Cerebellar nuclear complex (tissue), 1 donor: ENCODE measurements at regions not wholly inside any gene's neighbourhood (a gene's known extent, or its start where the extent isn't known, plus 50 kb on each side); places are given as distances from the start of the nearest gene placed in this dataset.

Experiments used
- DNase-seq, 2 experiments: peaks; one replicate each; lab custom pipeline; 2025; lab: John Stamatoyannopoulos, UW

GRCh38 chr5:138665261-138665660, 88.0 kb upstream of the CTNNA1 start:
- DNase-seq = no peak

DNA sequence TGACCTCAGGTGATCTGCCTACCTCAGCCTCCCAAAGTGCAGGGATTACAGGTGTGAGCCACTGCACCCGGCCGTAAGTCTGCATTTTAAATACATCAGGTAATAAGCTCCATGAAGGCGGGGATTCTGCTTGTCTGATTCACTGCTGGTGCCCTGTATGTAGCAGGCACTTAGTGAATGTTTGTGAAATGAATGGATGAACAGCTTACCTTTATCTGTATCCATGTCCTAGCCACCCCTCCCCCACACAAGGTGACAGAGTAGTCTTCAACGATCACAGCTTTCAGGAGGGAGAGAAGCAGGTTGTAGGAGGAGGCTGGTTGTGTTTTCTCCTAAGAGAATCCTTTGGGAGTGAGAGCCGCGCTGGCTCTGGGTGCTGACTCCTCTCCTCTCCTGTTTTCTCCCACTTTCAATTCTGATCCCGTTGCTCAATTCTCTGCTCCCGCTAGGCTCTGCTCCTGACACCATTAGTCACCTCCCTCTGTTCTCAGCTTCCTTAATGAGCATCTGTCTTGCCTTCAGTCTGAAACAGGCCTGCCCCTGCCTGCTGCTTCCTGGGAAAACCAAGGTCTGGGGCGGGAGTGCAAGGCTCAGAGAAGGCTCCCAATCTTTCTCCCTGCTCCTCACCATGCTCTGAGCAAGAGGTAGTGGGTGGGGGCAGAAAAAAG, 88.8 kb upstream of the CTNNA1 start:
- no peak for DNase-seq

DNA sequence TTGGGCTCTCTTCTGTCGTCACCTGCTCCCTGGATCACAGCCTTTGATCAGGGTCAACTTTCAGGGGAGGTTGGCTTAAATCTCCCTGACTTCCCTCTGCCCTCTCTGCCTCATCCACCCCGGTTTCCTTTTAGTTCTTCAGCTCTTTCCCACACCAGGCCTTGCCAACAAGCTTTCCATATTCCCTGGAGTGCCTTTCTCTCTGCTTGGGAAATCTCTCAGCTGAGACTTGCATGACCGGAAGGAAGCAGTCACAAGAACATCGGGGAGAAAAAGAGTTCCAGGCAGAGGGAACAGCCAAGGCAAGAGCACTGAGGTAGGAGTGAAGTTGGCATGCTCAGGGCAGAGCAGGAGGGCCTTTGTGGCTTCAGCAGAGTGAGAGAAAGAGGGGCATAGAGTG, 88.4 kb upstream of the HSPA9 start:
- no peak for DNase-seq

- DNase-seq = no peak
Observed at GRCh38 chr5:138663009-138663408, 87.8 kb upstream of the HSPA9 start.

GRCh38 chr5:138662599-138662998, 87.4 kb upstream of the HSPA9 start:
- no peak for DNase-seq

DNA sequence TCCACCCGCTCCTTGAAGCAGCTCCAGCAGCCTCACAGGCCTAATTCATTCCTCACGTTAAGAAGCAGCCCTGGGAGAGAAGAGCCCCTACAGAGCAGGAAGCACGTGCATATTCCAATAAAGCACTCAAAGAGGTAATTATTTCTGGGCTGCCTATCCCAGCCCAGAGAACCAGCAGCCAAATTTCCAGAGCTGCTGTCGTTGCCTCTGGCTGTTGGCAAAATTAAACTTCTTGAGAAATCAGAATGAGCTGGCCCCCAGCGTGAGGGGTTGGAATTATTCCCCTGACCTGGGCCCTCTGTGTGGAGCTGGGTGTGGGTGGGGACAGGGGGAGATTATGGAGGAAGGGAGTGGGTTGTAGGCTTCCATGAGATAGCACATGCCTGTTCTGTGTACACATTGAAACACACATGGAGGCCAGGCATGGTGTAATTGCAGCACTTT, 86.8 kb upstream of the HSPA9 start:
- no peak for DNase-seq

DNA sequence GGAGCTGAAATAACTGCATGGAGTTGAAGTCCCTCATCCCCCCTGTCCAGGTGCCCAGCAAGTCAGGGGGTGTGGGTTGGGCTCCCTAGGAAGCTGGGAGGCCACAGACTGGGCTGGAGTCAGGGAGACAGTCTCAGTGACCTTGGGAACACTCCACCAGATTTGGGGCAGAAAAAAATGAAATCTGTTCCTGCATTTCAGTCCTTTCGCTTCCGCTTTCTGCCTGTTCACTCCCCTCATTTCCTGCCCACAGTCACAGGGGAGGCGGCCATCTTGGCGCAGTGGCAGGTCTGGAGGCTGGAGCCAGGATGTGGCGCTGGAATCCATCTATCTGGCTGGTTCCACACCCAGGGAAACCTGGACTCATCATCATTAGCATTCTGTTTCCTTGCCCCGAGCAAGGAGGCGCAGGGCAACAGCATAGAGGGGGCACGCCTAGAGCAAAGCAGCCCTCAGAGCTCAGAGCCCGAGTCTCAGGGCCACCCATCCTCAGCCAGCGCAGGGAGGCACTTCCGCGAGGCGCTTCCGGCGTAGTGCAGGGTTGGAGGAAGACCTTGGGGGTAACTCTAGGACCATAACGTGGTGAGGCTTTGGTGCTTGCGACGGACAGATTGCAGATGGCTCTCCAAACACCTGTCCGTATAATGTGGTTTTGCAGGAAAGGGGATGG, 86.2 kb upstream of the HSPA9 start:
- DNase-seq = no peak

GRCh38 chr5:138660051-138660572, 84.9 kb upstream of the HSPA9 start:
- DNase-seq = no peak

DNA sequence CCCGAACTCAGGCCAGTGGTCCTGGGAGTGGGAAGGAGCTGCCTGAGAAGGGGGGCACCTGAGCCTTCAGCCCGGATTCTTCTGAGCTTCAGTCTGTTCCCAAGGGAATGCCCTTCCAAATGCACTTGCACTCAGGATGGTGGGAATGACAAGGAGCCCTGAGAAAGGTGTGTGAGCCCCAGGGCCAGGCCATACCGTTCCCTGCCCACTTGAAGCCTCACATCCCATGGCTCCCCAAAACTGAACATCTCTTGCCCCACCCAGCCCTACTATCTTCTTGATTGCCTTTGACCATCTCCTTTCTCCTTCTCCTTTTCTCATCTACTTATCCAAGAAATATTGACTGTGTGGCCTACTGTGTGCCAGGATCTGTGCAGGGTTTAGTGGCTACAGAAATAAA, 84.4 kb upstream of the HSPA9 start:
- no peak for DNase-seq

DNA sequence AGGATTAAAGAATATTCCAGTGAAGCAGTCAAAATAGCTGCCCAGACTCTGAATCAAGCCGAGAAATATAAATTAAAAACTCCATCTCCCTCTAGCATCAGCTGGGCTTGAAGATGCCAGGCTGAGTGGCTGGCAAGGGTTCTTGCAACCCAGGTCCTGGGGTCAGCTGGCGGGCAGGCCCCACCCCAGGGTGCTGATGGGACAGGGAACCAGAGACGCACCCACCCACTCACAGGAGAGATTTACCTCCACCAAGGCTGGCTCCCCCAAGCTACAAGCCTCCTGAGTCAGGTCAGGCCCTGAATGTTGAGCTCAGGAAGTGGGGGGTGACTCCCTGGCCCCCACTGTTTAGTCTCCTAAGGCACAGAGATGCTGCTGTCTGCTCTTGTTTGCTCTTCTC, 83.9 kb upstream of the HSPA9 start:
- DNase-seq = no peak

DNA sequence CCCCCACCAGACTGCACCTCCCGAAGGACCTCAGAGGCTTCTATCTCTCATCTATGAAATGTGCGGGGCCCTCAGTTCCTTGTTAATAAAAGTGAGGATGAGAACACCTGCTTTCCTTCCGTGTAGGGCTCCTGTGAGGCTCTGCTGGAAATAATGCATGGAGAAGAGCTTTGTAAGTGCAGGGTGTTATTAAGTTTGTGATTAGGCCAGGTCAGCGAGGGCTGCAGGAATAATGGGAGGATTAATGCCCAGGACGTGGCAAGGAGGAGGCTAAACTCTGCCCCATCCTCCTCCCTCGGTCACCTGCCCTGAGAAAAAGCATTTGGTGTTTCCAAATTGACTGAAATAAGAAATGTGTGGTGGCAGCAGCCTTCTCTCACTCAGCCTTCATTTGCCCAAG, 83.5 kb upstream of the HSPA9 start:
- DNase-seq = no peak

- no peak for DNase-seq
Observed at GRCh38 chr5:138657360-138657759, 82.2 kb upstream of the HSPA9 start.

DNA sequence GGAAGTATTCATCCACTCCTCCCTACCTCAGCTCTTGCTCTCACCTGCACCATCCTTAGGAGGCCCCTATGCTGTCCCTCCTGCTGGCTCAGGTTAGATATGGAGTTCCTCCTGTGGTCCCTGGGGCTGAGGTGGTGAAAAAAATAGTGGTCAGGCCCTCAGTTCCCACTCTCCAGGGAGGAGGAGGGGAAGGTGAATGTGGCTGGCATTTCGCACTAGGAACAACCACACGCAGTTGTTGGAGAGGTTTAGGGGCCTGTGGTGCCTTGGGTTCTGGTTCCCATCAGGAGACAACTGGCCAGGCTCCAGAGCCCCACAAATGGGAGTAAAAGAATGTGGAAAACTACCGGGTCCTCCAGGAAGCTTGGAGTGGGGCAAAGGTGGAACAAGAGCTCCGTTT, 81.7 kb upstream of the HSPA9 start:
- DNase-seq = no peak

DNA sequence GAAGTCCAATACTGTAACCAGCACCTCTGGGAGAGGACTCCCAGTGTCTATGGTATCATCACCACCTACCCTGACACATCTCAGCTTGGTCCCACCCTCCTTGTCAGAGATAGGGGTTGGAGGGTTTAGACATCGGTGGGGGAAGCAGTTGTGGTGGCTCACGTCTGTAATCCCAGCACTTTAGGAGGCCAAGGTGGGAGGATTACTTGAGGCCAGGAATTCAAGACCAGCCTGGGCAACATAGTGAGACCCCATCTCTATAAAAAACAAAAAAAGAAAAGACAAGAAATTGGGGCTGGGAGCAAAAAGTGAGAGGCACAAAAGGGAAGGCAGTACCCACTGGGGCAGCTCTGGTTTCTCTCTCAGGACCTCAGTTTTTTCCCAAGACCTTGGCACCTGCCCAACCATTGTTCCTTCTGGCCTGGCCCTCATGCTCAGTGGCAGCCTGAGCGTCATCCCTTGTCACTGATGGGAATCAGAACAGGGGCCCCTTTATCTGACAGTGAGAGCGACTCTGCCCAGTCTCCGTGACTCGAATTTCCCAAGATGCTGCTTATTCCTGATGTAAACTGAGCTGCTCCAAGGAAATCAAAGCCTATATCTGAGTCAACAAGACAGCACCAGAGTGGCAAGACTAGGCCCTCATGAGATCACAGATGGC, 80.5 kb upstream of the HSPA9 start:
- DNase-seq = no peak

DNA sequence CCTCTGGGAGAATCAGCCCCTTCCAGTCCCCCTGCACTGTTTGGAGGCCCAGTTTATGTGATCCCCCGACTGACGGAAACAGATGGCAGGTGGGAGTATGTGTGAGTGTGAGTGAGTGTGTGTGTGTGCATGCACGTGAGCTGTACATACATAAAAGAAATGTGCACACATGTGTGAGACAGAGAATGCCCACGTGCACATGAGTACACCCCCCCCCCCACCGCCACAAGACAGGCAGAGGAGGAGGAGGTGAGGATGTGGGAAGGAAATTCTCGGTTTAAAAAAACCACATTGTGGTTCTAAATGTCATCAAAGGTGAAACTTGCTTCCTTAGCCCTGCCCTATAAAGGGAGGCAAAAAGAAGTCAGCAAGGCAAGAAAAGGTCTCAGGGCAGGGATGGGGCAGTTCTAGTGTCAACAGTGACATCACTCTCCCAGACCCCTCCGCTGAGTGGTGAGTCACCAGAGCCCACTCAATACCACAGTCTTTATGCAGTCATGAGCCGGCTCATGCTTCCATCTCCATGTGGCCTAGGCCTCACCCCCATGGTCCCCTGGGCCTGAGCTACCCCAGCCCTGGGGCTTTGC, 79.2 kb upstream of the HSPA9 start:
- DNase-seq = no peak

DNA sequence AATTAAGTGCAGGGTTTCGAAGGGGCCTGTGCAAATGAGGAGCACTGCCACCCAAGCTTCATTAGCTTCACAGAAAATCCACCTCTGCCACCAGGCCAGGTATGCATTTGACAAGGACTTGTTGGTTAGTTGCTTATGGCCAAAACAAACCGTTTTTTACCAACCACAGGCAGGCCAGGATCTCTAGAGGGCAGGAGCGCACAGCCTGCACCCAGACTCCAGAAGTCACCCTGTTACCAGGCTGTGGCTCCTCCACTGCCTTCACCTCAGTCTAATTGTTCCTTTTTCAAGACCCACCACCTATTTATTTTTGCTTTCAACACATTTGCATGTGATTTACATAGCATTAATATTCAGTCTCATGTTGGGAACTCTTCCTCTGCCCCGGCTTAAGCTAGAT, 78.3 kb upstream of the HSPA9 start:
- DNase-seq = no peak

DNA sequence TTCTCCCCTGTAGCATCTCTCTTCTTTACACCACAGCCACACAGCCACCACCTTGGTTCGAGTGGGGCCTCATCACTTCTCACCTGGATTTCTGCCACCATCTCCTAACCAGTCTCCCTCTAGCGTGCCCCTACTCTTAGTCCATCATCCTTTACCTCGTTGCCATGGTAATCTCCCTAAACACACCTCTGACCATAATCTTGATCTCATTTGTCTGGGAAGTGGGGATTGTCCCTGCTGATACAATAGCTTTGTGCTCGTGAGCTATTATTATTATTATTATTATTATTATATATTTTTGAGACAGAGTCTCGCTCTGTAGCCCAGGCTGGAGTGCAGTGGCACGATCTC, 76.5 kb upstream of the HSPA9 start:
- DNase-seq = no peak

DNA sequence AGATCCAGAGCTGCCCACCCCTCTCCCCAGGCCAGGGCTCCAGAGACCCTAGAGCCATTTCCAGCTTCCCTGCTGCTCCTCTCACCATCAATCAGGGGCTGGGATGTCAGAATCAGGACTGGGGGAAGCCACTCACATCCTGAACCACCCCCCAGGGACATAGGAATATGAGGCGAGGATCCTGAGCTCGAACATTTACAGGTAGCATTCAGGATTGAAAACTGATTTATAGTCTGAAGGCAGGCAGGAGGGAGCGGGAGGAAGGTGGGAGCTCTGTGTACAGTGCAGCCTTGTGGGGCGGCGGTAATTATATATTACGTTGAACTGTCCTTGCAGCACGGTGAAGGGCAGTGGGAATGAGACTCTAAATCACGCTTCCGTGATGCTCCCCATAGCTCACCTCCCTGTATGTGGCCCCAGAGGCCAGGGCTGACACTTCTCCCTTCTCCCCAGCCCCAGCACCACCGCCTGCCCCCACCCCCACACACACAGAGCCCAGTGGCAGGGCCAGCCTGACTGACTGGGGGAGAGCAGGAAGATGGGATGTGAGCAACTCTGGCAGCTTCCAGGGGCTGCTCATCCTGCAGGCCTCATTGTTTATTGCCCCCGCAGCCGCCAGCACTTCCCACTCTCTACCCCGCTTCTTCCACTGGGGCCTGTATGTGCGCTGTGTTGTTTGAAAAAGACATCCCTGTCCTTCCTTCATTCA, 76.0 kb upstream of the HSPA9 start:
- no peak for DNase-seq

GRCh38 chr5:138650196-138650595, 75.0 kb upstream of the HSPA9 start:
- no peak for DNase-seq

GRCh38 chr5:138649775-138650174, 74.6 kb upstream of the HSPA9 start:
- DNase-seq = no peak

- no peak for DNase-seq
Observed at GRCh38 chr5:138649316-138649720, 74.1 kb upstream of the HSPA9 start.

DNA sequence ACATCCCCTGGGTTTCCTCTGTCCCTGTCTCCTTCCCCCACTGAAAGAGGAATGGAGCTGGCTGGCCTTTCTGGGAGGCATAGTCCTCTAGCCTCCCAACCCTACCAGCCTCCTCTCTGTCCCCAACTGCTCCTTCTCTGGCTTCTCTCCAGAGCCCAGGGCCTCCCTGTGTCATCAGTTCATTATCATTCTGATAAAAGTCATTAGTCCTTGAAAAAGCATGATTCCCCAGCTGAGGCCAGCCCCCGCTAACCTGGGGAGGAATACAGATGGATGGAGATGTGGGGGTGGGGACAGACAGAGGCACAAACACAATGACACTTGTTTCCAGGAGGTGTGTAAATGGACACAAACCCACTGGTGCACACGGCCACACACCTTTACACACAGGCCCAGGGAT, 73.6 kb upstream of the HSPA9 start:
- no peak for DNase-seq
